CD4-positive, alpha-beta T cell treated with Interleukin-10 for 1 hour (primary cell): ENCODE measurements at regions not wholly inside any gene's neighbourhood (a gene's known extent, or its start where the extent isn't known, plus 50 kb on each side); places are given as distances from the start of the nearest gene placed in this dataset.
A peak's percentile ranks its signal among the peaks of the same experiment; 100 is the strongest.

ENCODE experiments used
- DNase-seq: peaks from one replicate; pipeline ENCODE4 v3.0.0-alpha.2; 2020

DNA sequence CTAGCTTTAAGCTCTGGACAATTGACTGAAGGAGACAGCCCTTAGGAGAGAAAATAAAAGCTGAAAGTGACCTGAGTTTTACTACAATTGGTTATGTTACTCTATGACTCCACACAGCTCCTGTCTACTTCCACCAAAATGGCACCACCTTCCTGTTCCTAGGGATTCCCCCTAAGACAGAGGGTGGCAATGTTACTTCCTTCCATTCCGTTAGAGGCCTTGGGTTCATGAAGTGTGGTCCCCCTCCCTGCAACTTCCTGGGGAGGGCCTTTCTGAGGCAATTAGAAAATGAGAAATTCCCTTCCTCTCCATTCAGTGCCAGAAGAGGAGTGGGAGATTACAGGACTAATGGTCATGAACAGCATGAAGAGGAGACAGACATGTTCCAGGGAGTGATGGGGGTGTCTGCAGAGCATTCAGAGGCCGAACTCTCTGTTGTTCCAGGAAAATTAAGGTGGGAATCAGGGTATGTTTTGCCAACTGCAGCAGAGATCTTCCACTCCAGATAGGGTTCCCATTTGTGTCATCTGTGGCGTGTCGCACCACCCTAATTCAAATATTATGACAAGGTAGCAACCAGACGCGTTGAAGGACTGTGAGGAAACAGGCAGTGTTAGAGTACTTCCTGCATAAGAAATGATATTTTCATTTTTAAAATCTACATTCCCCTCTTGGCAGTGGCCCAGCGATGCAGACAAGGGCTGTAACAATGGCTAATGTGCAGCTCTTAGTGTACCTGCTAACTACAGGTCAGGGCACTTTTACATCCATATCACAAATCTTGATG, 53.1 kb upstream of the TRIM67 start:
- DNase-seq: no peak

DNA sequence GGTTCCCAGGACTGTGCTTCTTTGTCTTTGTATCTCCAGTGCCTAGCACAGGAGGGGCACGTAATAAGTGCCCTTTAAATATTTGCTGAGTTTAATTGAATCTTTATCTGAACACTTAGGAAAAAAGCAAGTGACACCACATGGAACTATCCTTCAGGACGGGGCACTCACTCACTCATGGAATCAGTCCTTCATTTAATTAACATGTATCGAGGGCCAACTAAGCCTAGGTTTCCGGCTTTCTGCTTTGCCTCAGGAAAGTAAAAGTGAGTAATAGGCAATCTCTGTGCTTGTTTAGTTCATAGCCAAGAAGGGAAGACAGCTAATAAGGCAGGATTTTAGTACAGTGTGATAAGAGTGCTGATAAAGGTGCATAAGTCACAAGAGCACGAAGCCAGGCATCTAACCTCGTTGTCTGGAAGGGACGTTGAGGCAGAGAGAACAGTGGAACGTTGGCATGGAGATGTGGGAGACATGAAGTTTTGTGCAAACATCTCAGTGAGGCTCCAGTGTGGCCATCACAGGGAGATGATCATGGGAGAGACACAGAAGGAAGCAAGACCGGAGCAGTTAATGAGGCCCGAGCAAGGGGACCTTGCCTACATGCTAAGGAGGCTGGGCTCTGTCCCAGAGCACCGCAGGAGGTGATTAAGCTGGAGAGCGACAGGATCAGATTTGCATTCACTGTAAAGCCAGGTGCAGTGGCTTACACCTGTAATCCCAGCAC, 54.1 kb upstream of the TRIM67 start:
- DNase-seq: no peak

DNA sequence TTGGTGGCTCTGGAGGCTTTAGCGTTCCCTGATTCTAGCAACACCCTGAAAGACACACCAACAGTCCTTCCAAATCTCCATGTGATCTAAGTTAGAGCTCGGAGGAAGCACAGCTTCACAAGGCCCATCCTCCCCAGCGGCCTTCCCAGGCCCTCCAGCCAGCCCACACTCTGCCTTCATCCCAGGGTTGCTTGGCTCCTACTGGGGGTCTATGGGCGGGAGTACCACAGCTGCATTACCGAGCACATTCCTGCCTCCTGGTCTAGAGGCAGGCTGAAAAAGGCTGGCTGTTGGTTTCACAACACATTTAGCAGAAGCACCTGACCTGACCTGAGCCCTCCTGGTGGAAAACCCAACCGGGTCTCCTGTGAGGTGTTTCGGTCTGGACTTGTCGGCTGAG, 54.7 kb upstream of the TRIM67 start:
- no peak for DNase-seq

DNA sequence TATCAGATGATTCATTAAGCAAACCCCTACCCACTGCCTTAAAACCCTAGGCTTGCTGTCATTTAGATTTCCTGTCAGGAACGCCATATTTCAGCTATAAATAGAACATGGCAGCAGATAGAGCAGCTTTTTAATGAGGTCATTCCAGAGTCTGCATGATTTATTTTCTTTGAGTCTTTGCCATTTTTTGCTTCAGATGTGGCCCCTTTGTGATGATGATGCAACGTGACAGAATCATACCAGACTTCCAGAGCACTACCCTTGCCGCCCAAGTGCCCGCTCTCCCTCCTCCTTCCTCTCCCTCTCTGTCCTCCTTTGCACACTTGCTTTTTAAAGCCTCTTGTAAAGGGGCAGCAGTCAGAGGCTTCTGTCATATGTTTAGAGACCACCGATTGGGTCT, 55.5 kb upstream of the TRIM67 start:
- no peak for DNase-seq

DNA sequence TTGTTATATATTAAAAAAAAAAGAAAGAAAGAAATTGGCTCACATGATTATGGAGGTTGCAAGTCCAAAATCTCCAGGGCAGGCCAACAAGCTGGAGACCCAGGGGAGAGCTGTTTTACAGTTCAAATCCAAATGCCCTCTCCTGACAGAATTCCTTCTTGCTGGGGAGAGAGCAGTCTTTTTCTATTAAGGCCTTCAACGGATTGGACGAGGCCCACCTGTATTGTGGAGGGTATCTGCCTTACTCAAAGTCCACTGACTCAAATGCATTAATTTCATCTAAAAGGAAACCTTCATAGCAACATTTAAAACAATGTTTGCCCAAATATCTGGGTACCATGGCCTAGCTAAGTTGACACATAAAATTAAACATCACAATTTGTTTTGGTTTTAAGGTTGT, 56.9 kb upstream of the TRIM67 start:
- DNase-seq: no peak

DNA sequence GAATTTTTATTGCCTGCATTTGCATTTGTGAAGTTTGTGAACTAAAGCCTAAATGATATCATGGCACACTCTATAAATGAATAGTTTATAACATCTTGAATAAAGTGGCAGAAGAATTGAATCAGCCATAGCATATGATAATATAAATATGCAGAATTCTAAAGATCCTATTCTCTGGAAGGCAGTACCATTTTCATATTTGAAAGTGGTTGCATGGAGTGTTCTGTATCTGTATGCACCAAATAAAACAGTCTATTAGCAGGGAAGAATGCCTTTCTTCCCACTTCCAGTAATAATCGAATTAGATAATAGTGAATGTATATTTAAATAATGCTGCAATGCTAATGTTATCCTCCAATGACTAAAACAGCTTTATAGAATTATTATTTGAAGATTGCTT, 57.9 kb upstream of the TRIM67 start:
- DNase-seq: no peak

DNA sequence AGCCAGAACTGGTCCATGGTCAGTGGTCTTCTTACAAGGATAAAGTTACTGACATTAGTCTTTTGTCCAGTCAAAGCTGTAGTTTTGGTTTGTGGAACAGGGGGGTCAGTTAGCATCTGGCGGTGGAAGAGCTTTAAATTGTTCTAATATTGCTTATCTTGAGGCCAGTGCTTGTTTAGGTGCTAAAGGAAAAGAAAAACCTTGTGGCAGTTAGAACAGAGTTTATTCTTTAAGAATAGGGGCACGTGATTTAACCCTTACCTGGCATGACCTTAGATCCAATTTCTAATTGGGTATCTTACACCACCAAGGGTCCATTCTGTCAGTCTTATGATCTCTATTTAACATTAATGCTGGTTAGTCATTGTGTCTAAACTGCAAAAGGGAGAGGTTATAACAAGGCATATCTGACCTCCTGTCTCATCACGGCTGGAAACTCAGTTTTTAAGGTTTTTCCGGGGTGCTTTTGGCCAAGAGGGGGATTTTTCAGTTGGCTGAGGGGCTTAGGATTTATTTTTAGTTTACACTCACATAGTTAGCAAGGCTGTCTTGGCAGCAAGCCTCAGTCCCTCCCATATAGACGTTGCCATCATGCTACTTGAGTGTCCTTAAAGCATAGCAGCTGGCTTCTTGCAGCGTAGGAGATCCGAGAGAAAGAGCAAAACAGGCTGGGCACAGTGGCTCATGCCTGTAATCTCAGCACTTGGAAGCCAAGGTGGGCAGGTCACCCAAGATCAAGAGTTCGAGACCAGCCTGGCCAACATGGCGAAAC, 60.1 kb upstream of the FAM89A start:
- DNase-seq: no peak

DNA sequence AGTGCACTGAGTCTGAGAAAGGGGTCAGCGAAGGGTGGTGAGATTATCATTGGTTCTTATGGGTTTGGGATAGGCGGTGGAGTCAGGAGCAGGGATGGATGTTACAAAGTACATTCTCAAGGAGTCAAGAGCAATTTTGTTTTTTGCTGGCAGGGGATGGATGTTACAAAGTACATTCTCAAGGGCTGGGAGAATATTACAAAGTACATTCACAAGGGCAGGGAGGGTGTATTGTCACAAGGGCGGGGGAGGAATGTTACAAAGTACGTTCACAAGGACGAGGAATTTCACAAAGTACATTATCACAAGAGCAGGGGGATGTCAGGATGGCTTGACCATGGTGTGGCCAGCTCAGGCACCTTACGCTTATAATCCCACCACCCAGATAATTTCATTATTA, 59.3 kb upstream of the FAM89A start:
- DNase-seq: no peak

DNA sequence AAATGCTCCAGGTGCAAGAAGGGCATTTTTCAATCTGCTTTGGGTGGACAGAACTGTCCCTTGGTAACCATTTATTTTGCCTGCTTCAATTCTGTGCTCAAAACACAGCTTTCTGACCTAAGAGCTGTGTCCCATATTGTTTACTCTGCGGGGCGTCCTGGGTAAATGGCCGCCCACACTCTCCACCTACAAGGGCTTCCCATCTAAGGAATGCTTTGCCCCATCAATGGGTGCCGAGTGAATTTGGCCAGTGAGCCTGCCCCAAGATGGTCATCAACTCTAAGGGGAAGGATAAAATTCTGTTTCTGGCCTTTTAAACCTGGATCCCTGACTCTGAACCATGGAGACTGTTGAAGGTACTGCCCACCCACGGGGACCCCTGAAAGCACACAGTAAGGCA, 55.5 kb upstream of the FAM89A start:
- no peak for DNase-seq

DNA sequence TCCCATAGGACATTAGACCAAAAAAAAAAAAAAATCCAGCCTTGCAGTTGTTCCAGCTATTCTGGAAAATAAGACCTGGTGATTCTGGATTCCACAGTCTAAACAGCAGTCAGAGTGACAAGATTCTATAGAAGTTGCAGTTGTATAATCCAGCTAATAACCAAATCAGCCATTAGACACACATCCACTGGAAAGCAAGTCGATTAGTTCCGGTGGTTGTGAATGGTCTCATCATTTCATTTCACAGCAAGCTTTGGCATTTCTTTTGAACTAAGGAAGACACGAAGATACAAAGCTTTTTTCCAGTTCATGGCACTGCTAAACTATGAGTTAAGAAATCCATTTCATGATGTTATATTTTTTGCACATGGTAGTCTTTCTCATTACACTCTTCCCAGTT, 54.4 kb upstream of the FAM89A start:
- DNase-seq: no peak

DNA sequence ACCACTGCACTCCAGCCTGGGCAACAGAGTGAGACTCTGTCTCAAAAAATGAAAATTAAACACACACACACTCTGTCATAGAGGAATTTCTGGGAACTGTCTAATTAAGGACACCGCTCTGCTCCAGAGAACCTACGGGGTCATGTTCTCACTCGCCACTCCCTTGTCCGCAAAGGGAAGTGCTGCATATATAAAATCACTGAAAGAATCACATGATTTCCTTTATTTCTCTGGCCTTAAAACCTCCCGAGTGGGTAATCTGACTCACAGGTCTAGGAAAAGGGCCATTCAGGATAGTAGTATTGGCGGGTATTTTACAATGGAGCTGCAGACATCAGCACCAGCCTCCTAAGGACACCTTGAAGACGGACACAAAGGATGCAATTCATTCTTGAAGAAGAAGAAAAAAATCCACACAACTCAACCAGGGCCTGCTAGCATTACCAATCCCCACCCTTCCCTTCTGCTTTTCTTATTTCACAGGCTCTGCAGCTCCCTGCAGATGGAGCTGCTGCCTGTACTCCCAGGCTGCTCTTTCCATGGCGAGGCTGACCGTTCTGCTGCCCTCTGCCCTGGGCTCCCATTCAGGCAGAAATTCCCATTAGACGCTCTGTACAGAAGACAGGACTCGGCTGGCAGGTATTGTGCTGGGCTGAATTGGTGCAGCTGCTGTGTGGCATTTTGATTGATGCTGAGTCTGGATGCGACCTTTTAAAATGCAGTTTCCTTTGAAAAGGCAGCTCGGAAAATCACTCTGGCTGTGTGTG, 53.3 kb upstream of the FAM89A start:
- DNase-seq: no peak

DNA sequence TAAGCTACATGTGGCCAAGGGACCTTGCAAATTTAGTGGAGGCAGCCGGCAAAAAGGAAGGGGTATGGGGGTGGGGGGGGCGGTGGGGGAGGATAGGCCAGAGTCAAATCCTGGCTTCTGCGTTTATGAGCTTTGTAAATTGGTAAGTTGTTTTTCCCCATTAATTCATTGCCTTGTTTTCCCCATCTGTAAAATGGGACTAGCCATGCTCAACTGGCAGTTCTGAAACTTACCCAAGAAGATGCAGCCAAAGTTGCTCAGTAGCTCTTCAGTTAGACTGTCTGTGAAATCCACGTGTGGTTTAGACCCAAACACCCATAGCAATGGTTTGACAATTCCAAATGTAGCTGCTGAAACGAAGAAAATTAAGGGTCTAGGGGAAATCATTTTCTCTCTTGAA, 52.3 kb upstream of the FAM89A start:
- no peak for DNase-seq

DNA sequence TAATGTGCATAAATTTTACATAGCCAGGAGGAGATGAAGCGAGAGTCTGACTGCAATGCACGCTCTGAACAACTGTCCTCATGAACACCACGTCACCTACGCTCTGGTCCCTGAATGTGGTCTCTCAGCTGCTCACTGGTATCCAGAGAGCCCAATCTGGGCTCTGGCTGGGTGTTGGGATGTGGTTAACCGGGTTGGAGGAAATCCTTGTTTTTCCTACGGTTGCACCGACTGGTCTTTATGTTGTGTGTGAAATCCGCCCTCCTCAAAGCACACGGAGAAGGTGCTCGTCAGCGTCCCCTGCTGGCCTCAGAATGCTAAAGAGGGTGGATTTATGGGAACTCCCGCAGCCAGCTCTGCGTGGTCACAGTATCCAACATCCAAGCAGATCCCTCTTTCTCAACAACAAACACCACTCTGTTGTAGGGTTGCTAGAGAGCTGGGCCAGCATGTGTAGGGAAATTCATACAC, 51.8 kb upstream of the FAM89A start:
- peak; percentile 39 for DNase-seq

DNA sequence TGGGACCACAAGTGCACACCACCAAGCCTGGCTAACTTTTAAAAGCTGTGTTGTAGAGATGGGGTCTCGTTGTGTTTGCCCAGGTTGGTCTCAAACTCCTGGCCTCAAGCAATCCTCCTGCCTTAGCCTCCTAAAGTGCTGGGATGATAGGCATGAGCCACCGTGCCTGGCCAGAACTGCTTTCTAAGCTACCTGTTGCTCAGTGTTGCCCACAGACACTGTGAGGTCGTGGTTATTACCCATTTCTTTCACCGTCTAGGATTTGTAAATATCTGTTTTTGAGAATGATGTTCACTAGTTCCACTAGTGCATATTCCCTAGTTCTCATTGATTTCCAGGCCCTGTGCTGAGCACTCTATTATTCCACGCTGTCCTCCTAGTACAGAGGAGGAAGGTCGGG, 51.4 kb upstream of the FAM89A start:
- DNase-seq: no peak
